GM21447 (cell line): ENCODE measurements at regions not wholly inside any gene's neighbourhood (a gene's known extent, or its start where the extent isn't known, plus 50 kb on each side); places are given as distances from the start of the nearest gene placed in this dataset.

ENCODE experiments used
- ATAC-seq: cut with Tn5 transposase; IDR thresholded peaks from one replicate; pipeline ENCODE4 v1.9.1; 2021; ENCODE audit not compliant: unreplicated experiment

DNA sequence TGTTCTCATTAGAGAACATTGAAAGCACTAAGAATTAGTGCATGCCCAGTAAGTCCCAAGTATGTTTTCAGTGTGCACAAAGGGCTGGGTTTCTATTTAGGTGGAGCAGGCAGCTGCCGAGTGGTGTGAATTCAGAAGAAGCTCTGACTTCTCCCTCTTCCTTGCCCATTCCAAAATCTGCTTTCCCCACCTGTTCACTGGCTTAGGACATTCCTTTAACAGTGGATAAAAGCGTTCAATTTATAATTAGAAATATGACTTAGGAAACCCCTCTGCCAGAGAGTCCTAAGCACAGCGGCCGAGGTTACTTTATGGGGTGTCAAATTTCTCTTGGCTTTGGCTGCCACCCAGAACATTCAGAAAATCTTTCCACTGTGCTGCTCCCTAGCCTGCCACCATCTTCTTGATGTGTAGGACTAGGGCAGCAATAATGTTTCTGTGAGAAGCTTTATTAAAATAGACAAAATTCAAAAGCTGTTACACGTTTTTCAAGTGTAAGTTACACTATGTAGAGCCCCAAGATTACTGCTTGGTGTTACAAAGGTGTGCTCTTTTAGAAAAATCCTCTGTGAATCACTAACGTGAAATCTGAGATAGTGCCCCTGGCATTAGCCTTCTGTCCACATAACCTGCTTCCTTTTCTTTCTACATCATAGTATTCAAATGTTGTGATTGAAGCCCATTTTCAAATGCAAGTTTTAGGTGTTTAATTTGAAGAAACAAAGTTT is 191.6 kb upstream of the ANKRD50 start:
- no peak for ATAC-seq

DNA sequence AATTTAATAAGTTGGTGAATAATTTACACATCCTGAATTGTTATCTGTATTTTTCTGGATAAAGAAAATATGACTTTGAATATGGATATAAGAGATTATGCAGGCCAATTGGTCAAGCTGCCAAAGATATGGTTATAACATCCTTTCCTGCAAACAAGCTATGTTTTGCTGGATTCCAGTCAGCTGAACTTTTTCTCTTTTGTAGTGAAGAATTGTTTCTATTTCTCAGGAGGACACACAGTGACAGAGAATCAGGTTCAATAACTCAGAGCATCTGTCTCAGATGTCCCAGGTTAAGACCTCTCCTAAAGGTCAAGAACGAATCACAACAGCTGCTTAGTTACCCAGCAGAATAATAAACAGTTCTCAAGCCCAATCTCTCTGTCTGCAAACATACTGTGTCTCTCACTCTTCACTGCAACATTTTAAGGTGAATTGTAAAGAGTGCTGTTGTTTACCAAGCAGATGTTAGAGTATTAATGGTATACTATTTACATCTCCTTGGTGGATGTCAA is 189.5 kb upstream of the ANKRD50 start:
- no peak for ATAC-seq

DNA sequence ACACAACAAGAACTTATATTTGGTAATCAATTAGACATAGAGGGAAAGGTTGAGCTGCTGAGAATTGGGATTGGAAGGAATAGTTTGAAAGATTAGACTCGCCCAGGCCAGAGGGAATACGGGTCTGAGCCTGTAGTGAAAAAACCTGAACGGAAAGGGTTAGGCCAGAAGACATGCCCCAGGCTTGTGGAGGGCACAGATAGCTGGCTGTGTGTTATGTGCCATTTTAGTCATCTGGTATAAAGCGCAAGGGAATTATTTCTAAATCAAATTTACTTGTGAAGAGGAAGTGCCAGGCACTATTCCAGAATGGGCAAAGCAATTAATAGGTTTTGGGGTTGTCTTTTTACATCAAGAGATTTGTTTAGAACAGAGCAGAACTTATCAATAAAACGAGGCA is 187.5 kb upstream of the ANKRD50 start:
- no peak for ATAC-seq

DNA sequence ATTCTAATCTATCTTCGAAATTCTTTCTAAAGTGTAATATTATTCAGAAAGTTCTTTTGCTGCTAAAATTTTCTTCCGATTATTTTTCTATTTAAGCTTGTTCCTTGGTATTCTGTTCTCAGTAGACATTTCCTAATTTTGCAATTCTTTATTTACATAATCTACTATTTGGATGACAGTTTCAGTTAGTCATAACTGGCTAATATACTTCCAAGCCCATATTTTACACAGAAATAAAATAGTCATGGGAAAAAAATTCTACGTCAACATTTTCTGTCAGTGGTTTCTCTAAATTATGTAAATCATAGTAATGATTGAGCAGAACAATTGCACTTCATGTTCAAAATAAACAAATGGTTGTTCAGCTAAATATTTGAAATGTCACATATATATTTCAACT is 178.0 kb upstream of the ANKRD50 start:
- no peak for ATAC-seq

DNA sequence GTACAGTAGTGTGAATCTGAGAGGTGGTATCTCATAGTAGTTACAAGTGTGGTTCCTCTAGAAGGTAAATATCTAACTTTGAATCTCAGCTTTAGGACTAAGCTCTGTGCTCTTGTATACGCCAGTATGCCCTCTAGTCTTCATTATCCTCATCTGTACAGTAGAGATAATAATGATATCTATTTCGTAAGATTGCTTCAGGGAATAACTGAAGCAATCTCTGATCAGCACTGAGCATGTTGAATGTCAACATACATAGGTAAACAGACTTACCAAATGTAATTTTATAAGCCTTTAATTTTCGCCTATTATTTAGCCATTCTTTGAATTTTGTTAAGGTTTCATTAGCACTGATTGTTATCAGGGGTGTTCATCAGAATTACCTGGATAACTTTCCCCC is 175.2 kb upstream of the ANKRD50 start:
- no peak for ATAC-seq

DNA sequence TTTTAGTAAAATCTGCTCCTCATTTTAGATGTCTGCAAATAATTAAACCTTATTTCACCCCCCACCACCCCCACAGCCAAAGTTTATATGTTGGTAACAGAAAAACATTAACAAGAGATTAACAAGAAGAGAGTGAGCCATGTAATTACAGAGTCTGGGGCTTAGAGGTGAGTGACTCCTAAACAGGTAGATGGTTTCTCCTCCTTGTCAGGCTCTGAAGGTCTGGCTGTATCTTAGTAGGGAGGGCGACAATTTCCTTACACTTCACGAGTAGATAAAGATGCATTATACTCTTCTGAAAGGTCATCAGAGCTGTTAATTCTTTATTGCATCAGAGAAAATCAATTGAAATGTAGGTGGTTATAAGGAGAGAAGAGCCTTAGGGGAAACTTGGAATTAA is 171.8 kb upstream of the ANKRD50 start:
- no peak for ATAC-seq

DNA sequence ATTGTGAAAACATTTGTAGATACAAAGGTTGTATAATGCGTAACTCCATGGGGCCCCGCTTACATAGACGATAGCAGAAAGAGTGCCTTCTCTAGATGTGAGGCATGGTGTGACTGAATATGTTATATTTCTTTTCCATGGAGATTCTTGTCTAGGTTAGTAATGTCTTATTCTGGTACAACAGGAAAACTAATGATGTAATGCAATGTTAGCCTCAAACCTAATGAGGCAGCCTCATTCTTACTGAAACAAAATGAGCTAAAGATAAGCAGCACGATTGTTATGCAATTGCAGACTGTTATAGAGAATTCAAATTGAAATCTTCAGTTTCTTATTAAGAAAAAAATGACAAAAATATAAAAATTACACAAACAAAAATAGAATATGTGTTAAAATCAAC is 171.1 kb upstream of the ANKRD50 start:
- ATAC-seq: no peak

DNA sequence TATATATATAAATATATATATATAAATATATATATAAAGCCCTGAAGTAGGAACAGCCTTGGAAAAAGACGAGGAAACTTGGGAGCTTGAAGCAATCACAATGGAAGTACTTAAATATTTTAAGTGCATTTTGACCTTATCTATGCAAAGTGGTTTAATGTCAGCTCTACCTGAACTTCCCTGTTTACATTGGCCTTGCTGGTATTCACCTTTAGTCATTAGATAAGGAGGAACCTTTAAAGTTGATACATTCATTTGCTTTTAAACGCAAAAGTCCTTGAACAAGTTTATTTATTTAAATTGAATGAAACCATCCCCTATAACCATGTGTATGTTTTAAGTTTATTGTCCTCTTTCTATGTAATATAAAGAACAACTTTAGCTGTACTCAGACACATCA is 166.7 kb upstream of the ANKRD50 start:
- no peak for ATAC-seq

DNA sequence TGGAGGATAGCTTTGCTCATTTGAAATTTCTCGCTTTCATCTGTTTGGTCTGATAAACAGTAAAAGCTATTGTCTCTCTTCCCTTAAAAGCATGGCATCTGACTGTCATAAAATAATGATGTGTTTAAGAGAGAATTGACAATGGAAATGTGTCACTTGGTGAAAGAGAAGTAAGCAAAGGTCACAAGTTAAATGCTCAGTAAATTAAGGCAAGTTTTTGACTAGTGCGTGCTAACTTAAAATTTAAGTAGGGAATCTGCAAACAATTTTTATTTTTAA is 161.6 kb upstream of the ANKRD50 start:
- no peak for ATAC-seq

DNA sequence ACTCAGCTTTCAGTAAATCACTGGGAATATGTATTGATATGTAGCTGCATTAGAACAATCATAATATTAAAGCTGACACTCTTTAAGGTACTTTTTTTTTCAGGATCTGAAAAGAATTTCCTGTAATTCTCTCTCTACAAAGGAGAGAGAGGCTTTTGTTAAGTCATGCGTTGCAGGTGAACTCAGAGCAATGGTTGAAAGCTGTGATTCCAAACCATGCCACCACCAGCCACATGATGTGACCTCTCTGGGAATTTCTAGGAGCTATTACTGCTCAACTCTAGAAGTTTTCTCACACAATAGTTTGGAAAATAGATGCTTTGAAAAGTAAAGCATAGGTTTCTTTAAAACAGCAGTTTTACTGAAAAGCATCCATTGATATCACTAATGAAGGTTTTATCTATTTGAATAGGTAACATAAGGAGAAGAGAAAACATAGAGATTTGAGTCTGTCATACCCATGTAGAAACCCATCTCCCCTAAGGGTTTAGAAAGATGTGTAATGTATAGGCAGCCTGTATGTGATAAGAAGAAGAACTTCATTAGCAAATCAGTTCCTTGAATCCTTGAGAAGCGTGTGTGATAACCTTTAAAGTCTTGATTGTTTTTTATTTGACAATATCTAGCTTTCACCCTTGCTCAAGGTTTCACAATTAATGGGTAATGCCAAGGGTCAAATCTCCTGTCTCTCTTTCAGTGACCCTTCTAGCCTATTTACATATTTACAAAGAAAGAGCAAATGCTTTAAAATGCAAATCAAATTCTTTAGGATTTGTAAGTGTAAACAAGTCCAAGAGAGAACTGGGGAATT is 161.0 kb upstream of the ANKRD50 start:
- no peak for ATAC-seq

DNA sequence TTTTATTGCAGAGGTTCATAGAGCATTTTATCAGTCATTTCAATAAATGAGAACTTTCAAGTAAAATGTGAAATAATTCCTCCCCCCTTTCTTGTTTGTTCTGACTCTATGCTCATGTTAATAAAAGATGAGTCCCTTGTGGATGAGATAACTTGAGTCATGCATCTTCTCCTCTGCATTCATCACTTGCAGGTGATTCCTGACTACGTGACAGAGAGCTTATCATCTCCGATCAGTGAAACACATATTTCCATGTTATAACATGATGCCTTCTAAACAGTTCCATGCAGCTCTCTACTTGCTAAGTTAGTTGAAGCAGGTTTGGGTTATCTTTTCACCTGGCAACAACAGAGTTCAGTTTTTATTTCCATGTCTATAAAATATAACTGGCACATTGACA is 160.1 kb upstream of the ANKRD50 start:
- no peak for ATAC-seq

DNA sequence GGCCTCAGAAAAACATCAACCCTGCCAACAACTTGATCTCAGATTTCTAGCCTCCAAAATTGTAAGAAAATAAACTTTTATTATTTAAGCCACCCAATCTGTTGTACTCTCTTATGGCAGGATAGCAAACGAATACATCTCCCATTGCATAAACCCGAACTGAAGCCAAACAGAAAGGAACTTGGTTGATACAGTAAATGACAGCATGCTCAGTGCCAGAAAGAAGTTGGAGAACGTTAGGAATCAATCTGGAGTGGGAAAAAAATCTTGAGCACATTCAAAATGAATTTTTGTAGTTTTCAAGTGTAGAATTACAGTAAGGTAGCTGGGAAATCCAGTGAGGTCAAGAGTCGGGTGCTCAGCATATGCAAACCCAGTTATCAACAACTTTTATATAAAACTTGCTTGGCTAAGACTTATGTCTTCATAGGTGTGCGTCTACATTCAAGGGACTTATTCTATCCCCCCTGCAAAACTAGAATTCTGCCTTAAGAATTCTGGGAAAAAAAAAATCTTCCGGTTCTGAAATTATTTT is 157.5 kb upstream of the ANKRD50 start:
- ATAC-seq: no peak

DNA sequence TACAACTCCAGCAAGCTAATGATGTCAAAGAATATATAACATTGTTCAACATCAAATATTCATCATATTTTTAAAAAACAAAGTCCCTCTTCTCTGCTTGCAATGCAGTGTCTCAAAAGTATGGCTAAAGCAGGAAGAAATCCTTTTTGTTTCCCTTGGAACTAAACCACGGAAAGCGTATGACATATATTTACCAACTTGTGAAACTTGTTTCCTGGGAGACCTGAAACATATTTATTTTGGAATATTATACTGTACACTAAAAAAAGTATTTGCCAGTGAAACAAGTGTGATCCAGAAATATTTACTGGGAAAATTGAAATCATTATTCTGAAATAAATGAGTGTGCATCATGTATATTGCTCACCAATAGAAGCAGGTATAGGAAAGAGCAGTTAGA is 156.0 kb upstream of the ANKRD50 start:
- ATAC-seq: no peak

DNA sequence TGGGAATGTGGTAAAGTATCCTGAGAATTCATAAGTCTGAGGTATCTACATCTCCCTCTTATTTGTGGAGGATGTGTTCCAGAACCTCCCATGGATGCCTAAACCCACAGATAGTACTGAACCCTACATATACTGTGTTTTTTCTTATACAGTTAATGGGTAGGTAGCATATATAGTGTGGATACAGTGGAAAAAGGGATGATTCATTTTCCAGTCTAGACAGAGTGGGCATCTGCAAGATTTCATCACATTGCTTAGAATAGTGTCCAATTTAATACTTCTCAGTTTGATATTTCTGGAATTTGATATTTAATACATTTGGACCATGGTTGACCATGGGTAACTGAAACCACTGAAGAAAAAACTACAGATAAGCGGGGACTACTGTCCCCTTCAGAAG is 155.0 kb upstream of the ANKRD50 start:
- ATAC-seq: no peak

DNA sequence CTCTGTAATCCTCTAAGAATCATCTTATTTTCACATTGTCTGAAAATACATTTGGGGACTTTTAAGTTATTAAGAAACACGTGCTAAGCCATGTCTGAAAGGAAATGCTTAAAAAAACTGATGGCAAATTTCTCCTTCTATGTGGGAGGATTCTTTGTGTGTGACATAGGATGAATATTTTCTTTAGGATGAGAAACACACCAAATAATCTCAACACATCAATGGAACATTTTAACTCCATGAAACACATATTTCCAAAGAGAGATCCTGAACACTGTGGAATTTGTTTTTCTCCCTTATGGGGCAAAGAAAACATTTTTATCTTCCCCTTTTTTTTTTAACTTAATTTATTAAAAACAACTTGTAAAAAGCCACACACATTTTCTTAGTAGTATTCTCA is 153.8 kb upstream of the ANKRD50 start:
- no peak for ATAC-seq

DNA sequence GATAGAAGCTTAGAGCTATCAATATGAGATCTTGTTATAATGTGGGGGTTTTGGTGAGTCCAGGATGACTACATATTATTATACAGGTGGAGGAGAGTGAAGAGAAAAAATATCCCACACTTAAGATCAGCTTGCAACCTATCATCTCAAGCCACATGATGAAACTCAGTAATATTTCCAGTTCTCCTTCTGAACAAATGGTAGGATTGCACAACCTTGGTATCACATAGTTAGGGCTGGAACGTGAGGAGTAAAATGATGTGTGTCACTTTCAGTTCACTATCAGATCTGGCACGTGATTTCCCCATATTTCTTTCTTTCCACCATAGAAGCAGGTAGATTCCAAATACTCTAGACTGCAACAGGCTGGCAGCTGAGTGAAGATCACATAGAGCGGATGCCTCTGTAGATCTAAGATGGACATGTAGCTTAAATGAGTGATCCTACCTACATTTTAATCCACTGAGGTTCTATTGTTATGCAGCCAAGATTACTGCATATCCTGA is 150.6 kb upstream of the ANKRD50 start:
- ATAC-seq: no peak

DNA sequence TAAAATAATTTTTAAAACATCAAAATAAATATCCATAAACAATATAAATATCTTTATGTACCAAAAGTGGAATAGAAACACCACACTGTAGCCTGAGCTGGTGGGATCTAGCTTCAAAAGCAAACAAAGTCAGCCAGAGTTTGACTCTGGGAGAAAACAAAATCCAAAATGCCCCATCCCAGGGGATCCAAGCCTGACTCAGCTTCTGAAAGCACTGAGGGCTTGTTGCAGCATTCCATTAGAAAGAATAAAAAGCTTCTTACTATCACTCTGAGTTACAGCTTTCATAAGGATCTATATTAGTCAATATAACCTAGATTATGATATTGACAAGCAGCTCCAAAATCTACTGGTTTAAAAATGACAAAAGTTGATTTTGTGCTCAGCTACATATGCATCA is 149.7 kb upstream of the ANKRD50 start:
- no peak for ATAC-seq

DNA sequence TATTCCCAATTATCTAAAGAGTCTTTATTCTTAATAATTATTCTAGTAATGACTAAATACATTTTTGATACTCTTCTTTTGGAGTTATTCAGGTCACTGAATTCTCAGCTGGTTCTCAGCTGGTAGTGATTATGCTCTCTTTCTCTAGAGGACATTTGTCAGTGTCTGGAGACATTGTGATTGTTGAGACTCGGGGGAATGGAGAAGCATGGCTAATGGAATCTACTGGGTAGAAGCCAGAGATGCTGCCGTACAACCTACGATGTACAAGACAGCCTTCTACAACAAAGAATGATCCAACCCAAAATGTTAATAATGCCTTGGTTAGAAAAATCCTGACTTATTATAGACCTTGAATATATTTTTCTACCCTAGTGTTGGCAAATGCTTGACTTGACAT is 149.2 kb upstream of the ANKRD50 start:
- ATAC-seq: no peak

DNA sequence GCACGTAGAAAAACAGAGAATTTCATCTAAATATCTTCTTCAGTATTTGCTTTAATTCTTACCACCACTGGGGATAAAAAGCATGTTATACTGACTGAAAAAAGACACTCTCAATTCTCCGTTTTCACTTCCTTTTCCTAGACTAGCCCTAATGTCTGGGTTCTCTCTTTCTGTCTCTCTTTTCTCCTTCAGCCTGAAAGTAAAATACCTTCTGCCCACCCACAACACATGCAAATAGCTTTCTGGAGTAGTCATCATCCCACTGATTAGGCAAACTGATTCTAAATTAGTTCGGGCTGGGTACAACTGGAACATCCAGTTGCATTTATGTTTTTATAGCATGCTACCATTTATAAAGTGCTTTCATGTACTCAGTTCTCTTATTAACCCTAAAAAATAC is 142.4 kb upstream of the ANKRD50 start:
- ATAC-seq: peak; percentile 87

DNA sequence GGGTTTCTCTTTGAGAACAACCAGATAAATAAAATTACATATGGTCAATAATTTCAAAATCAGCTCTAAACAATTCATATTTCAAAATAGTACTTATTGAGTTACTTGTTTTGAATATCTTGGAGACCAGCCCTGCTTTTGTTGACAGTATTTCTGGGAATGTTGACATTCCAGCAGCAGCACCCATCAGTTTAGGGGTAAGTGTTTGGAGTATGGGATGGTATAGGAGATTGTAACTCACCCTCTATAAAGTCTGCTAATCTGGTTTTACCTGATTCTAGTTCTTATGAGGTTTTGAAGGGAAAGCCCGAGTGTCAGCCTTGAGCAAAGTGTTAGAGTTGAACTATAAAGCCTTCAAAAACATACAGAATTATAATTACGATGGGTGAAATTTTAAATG is 139.2 kb upstream of the ANKRD50 start:
- no peak for ATAC-seq

DNA sequence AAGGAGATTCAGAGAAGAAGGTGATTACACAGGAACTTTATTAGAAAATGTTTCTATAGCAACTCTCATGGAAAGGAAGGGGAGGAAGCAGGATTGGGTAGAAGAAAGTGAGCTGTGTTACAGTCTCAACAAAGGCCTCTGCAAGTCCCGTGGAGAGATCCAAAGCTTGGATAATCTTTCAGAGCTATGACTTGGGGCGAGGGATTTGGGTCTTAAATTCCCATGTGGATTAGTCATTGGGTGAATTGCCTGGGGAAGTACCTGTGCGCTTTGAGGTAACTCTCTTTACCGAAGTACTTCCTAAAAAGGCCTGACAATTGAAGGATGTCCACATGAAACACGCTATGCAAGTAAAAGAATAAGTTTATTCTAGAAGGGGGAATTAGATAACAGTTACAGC is 133.8 kb upstream of the ANKRD50 start:
- no peak for ATAC-seq

DNA sequence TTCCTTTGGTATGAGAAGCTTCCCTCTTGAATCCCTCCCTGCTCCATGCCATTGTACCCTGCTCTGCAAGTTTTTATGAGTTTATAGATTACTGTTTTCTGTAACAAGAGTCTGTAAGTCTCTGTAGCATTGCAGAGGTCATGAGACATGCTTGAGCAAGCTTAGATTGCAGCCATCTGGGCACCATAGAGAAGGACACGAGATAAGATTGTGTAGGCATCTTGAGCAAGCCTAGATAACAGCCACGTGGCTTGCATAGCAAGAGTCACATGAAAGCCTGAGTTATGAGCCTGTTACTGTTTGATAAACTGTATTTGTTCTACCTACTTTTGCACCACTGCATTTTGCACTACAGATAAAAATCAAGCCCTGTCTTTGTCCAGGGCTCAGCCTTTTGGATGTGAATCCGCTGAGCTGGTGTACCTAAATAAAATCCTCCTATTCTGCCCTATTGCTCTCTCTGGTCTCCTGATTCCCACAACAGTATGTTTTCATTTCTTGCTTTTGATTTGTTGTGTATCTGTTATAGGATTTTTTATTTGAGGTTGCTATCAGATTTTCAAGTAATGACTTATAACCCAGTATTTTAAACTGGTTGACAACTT is 127.4 kb upstream of the ANKRD50 start:
- ATAC-seq: no peak
